GM12878 (cell line): ENCODE measurements at regions not wholly inside any gene's neighbourhood (a gene's known extent, or its start where the extent isn't known, plus 50 kb on each side); places are given as distances from the start of the nearest gene placed in this dataset.

ENCODE experiments used
- ATAC-seq: fragments of 200-7000 bp; cut with Tn5 transposase; 3 replicates; pipeline ENCODE4 v1.9.1; 2020; ENCODE audit warnings: mild to moderate bottlenecking, moderate library complexity
- BruUV-seq: library from RNA; stranded (reverse); fragments of 400-500 nt; replicated peaks from 2 replicates; lab custom pipeline; 2021; lab: Mats Ljungman, UMichigan
- CTCF ChIA-PET: fragments of 300-600 bp; sonication (Branson Sonifier 250); formaldehyde crosslinking; extraction: SDS; loops from one replicate; lab custom pipeline; 2021; ENCODE audit warnings: inconsistent platforms; lab: Yijun Ruan, JAX
- POLR2A ChIA-PET: fragments of 350-600 bp; formaldehyde crosslinking; extraction: SDS; loops from one replicate; lab custom pipeline; 2021; ENCODE audit warnings: inconsistent platforms; lab: Charles Lee
- RAD21 ChIA-PET: fragments of 300-600 bp; sonication (Branson Sonifier 250); formaldehyde crosslinking; loops from one replicate; lab custom pipeline; 2023; ENCODE audit warnings: antibody characterized with exemption; ENCODE audit not compliant: unreplicated experiment; lab: Charles Lee
- SMC1A ChIA-PET: fragments of 300-600 bp; sonication (Branson Sonifier 250); formaldehyde crosslinking; loops from one replicate; lab custom pipeline; 2023; ENCODE audit not compliant: unreplicated experiment, uncharacterized antibody; lab: Charles Lee
- DNase-seq: peaks from one replicate; pipeline ENCODE4 v3.0.0-alpha.2; 2011; ENCODE audit warnings: low read depth, low spot score
- FAIRE-seq: peaks from 3 replicates; lab custom pipeline; 2011; peaks lifted over from hg19 to GRCh38; lab: Jason Lieb, UNC
- H2AFZ ChIP-seq: 2 replicates; pipeline ENCODE4 v1.6.0; 2011; ENCODE audit warnings: low read depth, low read length, control low read depth; ENCODE audit not compliant: control insufficient read depth
- H3K27ac ChIP-seq: 2 replicates; pipeline ENCODE4 v1.5.1; 2011; ENCODE audit warnings: control low read depth; ENCODE audit not compliant: control insufficient read depth, insufficient read depth
- H3K27me3 ChIP-seq, 2 experiments: replicated peaks in 1 of 2; 2 replicates each; pipeline versions ENCODE4 v1.6.0 to v1.6.1; 2011; ENCODE audit warnings: low read length in 1 of 2; ENCODE audit not compliant: control insufficient read depth in 2 of 2, insufficient read depth in 2 of 2
- H3K36me3 ChIP-seq, 2 experiments: 2 replicates each; pipeline ENCODE4 v1.5.1; 2011; ENCODE audit warnings: low read length in 1 of 2; ENCODE audit not compliant: control insufficient read depth in 2 of 2, insufficient read depth in 2 of 2
- H3K4me1 ChIP-seq: 2 replicates; pipeline ENCODE4 v1.6.1; 2011; ENCODE audit warnings: mild to moderate bottlenecking, low read length, moderate library complexity, mixed read lengths; ENCODE audit not compliant: control insufficient read depth, insufficient read depth
- H3K4me2 ChIP-seq: 2 replicates; pipeline ENCODE4 v1.6.0; 2011; ENCODE audit warnings: control low read depth; ENCODE audit not compliant: control insufficient read depth, insufficient read depth
- H3K4me3 ChIP-seq: fragments of 200-600 bp; sonication (generic); 2 replicates; pipeline ENCODE4 v1.5.1; 2016
- H3K79me2 ChIP-seq: 2 replicates; pipeline ENCODE4 v1.6.0; 2011; ENCODE audit warnings: low read length; ENCODE audit not compliant: control insufficient read depth, insufficient read depth
- H3K9ac ChIP-seq: 2 replicates; pipeline ENCODE4 v1.8.0; 2011; ENCODE audit warnings: low read length, control low read depth, mixed read lengths; ENCODE audit not compliant: control insufficient read depth, insufficient read depth
- H3K9me3 ChIP-seq: replicated peaks from 3 replicates; pipeline ENCODE4 v1.5.1; 2011; ENCODE audit warnings: mild to moderate bottlenecking, low read length; ENCODE audit not compliant: control insufficient read depth, insufficient read depth
- H4K20me1 ChIP-seq: 2 replicates; pipeline ENCODE4 v1.6.0; 2011; ENCODE audit not compliant: control insufficient read depth, insufficient read depth
- CBX5 ChIP-seq: sonication (generic); IDR thresholded peaks from 2 replicates; pipeline ENCODE4 v1.6.1; 2016; ENCODE audit warnings: low read depth, moderate library complexity, mild to moderate bottlenecking, inconsistent platforms
- CHD1 ChIP-seq: IDR thresholded peaks from 2 replicates; pipeline ENCODE4 v1.6.1; 2012; ENCODE audit warnings: low read depth, low read length, improper control_type of control experiment
- CHD2 ChIP-seq: IDR thresholded peaks from 2 replicates; pipeline ENCODE4 v1.6.1; 2011; ENCODE audit warnings: low read depth, low read length, improper control_type of control experiment, borderline replicate concordance
- FOS ChIP-seq: IDR thresholded peaks from 3 replicates; pipeline ENCODE4 v1.6.1; 2011; ENCODE audit warnings: borderline replicate concordance; ENCODE audit not compliant: insufficient read length; ENCODE audit errors: extremely low read depth
- GABPA ChIP-seq: IDR thresholded peaks from 2 replicates; pipeline ENCODE4 v1.6.1; 2014; ENCODE audit warnings: antibody characterized with exemption, low read depth, mild to moderate bottlenecking, inconsistent platforms
- HCFC1 ChIP-seq: fragments of 150-350 bp; IDR thresholded peaks from 2 replicates; pipeline ENCODE4 v1.6.1; 2014; ENCODE audit warnings: low read length
- MEF2B ChIP-seq: fragments of 450-650 bp; IDR thresholded peaks from 2 replicates; pipeline ENCODE4 v1.6.1; 2018; ENCODE audit warnings: mild to moderate bottlenecking, moderate library complexity; ENCODE audit not compliant: partially characterized antibody, poor library complexity, severe bottlenecking
- MXI1 ChIP-seq: fragments of 150-350 bp; IDR thresholded peaks from 2 replicates; pipeline ENCODE4 v1.6.1; 2011; ENCODE audit warnings: low read depth, mild to moderate bottlenecking, inconsistent platforms, low read length, improper control_type of control experiment
- RCOR1 ChIP-seq: conservative IDR thresholded peaks from 2 replicates; pipeline ENCODE4 v1.6.1; 2012; ENCODE audit warnings: low read depth, low read length, improper control_type of control experiment
- TCF7 ChIP-seq: IDR thresholded peaks from 2 replicates; pipeline ENCODE4 v1.6.1; 2014; ENCODE audit warnings: antibody characterized with exemption, borderline replicate concordance
- WGBS: methylation state at CpG from one replicate; pipeline ENCODE4 v1.1.6; 2016; ENCODE audit warnings: low lambda C conversion rate; ENCODE audit not compliant: insufficient replicate concordance, insufficient coverage; ENCODE audit errors: missing lambda C conversion rate; 5-methylcytosine and 5-hydroxymethylcytosine counted together
- in situ Hi-C: fragments of 300-500 bp; cut with MboI; formaldehyde crosslinking; loops from 9 replicates; pipeline ENCODE4 v1.14.3; 2018; ENCODE audit warnings: mixed read lengths
- intact Hi-C: fragments of 100-400 bp; cut with micrococcal nuclease; formaldehyde crosslinking; loops from one replicate; pipeline ENCODE4 v1.14.2; 2022; ENCODE audit not compliant: unreplicated experiment
- TF ChIP-seq, protein P1 (sequence below): fragments of 450-650 bp; formaldehyde crosslinking; IDR thresholded peaks from 2 replicates; pipeline ENCODE4 v1.4.0; 2022; ENCODE audit warnings: mild to moderate bottlenecking, moderate library complexity

DNA sequence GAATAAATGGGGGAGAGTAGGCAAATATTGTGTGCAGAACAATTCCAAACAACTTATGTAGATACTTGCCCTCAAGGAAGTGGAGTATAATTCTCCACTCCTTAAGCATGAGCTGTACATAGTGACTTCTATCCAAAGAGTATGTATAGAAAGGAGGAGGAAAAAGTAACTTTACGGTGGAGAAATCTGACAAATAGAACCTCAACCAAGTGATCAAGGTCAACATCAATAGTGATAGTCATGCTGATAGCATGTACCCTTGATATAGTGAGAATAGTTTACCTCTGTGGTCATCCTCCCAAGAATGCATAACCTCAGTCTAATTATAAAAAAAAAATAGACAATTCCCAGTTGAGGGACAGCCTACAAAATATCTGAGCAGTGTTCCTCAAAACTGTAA, 89.1 kb upstream of the NANOS1 start:
- no peak overlapping the region for H3K4me2 ChIP-seq
- in situ Hi-C loops, result no loop called here
- H3K9ac ChIP-seq, result no peak overlapping the region
- ATAC-seq (no peak), FAIRE-seq (no peak), DNase-seq (no peak)
- intact Hi-C loops, result no loop called here
- ChIA-PET POLR2A (interaction anchor here (0.6 kb wide), 1 partner anchor 41 kb away, joined by 3 read pairs; no protein-coding TSS in a partner anchor), CTCF (interaction anchor here (0.7 kb wide), 1 partner anchor 9 kb away, joined by 3 read pairs; no protein-coding TSS in a partner anchor), RAD21 (no interaction called here), SMC1A (interaction anchor here (1.0 kb wide), 1 partner anchor 11 kb away, joined by 3 read pairs; no protein-coding TSS in a partner anchor)
- no peak overlapping the region for H3K4me3 ChIP-seq
- no peak overlapping the region for H2AFZ ChIP-seq
- no peaks in the 10 kb centered on the region for H3K4me1 ChIP-seq
- no peaks in the 10 kb centered on the region for H3K9me3 ChIP-seq
- TF ChIP-seq CHD1 (no peak), GABPA (no peak), FOS (no peak), RCOR1 (no peak), HCFC1 (no peak), MEF2B (no peak), MXI1 (no peak), TCF7 (no peak), CBX5 (no peak), CHD2 (no peak)
- TF ChIP-seq, protein P1, sequence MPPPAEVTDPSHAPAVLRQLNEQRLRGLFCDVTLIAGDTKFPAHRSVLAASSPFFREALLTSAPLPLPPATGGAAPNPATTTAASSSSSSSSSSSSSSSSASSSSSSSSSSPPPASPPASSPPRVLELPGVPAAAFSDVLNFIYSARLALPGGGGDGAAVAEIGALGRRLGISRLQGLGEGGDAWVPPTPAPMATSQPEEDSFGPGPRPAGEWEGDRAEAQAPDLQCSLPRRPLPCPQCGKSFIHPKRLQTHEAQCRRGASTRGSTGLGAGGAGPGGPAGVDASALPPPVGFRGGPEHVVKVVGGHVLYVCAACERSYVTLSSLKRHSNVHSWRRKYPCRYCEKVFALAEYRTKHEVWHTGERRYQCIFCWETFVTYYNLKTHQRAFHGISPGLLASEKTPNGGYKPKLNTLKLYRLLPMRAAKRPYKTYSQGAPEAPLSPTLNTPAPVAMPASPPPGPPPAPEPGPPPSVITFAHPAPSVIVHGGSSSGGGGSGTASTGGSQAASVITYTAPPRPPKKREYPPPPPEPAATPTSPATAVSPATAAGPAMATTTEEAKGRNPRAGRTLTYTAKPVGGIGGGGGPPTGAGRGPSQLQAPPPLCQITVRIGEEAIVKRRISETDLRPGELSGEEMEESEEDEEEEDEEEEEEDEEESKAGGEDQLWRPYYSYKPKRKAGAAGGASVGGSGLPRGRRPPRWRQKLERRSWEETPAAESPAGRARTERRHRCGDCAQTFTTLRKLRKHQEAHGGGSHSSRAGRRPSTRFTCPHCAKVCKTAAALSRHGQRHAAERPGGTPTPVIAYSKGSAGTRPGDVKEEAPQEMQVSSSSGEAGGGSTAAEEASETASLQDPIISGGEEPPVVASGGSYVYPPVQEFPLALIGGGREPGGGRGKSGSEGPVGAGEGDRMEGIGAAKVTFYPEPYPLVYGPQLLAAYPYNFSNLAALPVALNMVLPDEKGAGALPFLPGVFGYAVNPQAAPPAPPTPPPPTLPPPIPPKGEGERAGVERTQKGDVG (CRISPR knock-in tag), result no peak
- H3K27ac ChIP-seq, result no peak overlapping the region
- no peaks in the 10 kb centered on the region for H3K36me3 ChIP-seq
- no TSS peak for BruUV-seq
- no peaks in the 10 kb centered on the region for H3K79me2 ChIP-seq
- H3K27me3 ChIP-seq, result no peaks in the 10 kb centered on the region; a peak in 2 of 4 replicates
- WGBS, result 58% methylated on average over 1 of the region's 1 CpG
- no peaks in the 10 kb centered on the region for H4K20me1 ChIP-seq
